ENCODE measurements at regions not wholly inside any gene's neighbourhood (a gene's known extent, or its start where the extent isn't known, plus 50 kb on each side); places are given as distances from the start of the nearest gene placed in this dataset.

DNA sequence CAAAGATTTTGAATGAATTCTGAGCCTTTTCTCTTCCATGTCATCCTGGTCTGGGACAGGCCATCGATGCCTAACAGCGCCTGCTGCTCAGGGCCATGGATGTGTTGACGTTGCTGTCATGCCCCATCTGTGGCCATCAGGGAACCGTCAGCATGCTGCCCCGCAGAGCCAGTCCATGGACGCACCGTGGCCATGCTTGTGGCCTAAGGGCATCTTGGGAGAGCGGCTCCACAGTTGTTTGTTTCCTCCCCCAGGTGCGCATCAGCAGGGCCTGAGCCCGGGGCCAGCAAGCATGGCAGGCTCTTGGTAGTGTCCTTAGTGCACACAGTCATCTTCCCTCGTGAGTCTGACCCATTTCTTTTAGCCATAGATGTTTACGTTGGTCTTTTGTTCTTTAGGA, 142.7 kb downstream of the VAPA start:
- intact Hi-C loops (cut with micrococcal nuclease; ENCODE audit: unreplicated experiment) (no loop called here), in situ Hi-C loops (cut with HindIII; ENCODE audit: low pct_unique_long_range_greater_than_20kb, low sequenced_read_pairs) (no loop called here)
- no peak overlapping the region for H3K4me3 ChIP-seq (ENCODE audit: low read depth in 2 of 2, low read length in 2 of 2)
- POLR2A ChIA-PET: no interaction called here
- no peaks in the 10 kb centered on the region for H3K36me3 ChIP-seq (ENCODE audit: control insufficient read depth, insufficient read depth, low read length)
- DNase-seq (ENCODE audit: low read depth, low spot score) (no peak), ATAC-seq (no peak)
- no peak overlapping the region for H3K27ac ChIP-seq (ENCODE audit: low read length)
- TF ChIP-seq REST (IDR thresholded peaks at IDR 0.05; ENCODE audit: insufficient read depth in 1 of 2, low read depth in 2 of 2, low read length in 1 of 2) (no peak), POLR2AphosphoS5 (IDR thresholded peaks at IDR 0.05; ENCODE audit: low read depth, low read length) (no peak), SIN3A (IDR thresholded peaks at IDR 0.05; ENCODE audit: borderline replicate concordance, insufficient read depth, low read depth, low read length) (no peak)
- TF ChIP-seq, protein P1, sequence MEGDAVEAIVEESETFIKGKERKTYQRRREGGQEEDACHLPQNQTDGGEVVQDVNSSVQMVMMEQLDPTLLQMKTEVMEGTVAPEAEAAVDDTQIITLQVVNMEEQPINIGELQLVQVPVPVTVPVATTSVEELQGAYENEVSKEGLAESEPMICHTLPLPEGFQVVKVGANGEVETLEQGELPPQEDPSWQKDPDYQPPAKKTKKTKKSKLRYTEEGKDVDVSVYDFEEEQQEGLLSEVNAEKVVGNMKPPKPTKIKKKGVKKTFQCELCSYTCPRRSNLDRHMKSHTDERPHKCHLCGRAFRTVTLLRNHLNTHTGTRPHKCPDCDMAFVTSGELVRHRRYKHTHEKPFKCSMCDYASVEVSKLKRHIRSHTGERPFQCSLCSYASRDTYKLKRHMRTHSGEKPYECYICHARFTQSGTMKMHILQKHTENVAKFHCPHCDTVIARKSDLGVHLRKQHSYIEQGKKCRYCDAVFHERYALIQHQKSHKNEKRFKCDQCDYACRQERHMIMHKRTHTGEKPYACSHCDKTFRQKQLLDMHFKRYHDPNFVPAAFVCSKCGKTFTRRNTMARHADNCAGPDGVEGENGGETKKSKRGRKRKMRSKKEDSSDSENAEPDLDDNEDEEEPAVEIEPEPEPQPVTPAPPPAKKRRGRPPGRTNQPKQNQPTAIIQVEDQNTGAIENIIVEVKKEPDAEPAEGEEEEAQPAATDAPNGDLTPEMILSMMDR (IDR thresholded peaks at IDR 0.05): no peak
- H3K27me3 ChIP-seq (ENCODE audit: control insufficient read depth, insufficient read depth, low read length): 0 out of 2 replicates have a peak, but pooled peaks cover 3% of the 10 kb centered on the region
- no TSS peak for BruUV-seq (replicated peaks)
- CTCF ChIA-PET: no interaction called here
- H3K4me1 ChIP-seq (ENCODE audit: control insufficient read depth, insufficient read depth, low read length): no peaks in the 10 kb centered on the region
- H3K9me3 ChIP-seq (ENCODE audit: control insufficient read depth, insufficient read depth, low read depth, low read length): no peaks in the 10 kb centered on the region

DNA sequence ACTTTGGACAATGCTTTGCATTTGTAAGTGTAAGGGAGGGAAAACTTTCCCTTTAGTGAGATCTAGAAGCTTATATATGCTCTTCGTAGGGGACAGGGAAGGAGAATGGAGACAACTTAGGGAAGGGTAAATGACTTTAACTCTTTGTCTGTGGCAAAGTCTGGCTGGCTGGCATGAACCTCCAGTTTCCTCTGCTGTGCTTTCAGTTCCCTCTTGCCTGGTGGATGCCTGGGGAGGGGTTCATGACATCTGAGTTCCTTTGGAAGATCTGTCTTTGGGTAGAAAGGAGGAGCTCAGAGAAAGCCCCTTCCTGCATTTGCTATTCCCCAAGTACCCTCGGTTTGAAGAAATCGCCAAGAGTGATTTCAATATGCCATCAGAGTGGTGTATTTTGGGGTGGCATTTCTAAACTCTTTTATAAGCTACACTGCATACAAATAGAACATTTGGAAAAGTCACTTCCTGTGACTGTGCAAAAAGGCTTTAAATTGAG, 143.6 kb downstream of the VAPA start:
- Histone ChIP-seq H3K4me1 (ENCODE audit: control insufficient read depth, insufficient read depth, low read length) (no peaks in the 10 kb centered on the region), H3K9me3 (ENCODE audit: control insufficient read depth, insufficient read depth, low read depth, low read length) (no peaks in the 10 kb centered on the region), H3K27ac (ENCODE audit: low read length) (no peak overlapping the region), H3K4me3 (ENCODE audit: low read depth in 2 of 2, low read length in 2 of 2) (no peak overlapping the region), H3K36me3 (ENCODE audit: control insufficient read depth, insufficient read depth, low read length) (no peaks in the 10 kb centered on the region), H3K27me3 (ENCODE audit: control insufficient read depth, insufficient read depth, low read length) (0 out of 2 replicates have a peak, but pooled peaks cover 3% of the 10 kb centered on the region)
- in situ Hi-C loops (cut with HindIII; ENCODE audit: low pct_unique_long_range_greater_than_20kb, low sequenced_read_pairs) (no loop called here), intact Hi-C loops (cut with micrococcal nuclease; ENCODE audit: unreplicated experiment) (no loop called here)
- TF ChIP-seq TCF7L2 (IDR thresholded peaks at IDR 0.05; ENCODE audit: low read depth, low read length) (no peak), REST (IDR thresholded peaks at IDR 0.05; ENCODE audit: insufficient read depth in 1 of 2, low read depth in 2 of 2, low read length in 1 of 2) (no peak), SIN3A (IDR thresholded peaks at IDR 0.05; ENCODE audit: borderline replicate concordance, insufficient read depth, low read depth, low read length) (no peak), POLR2AphosphoS5 (IDR thresholded peaks at IDR 0.05; ENCODE audit: low read depth, low read length) (no peak)
- TF ChIP-seq, protein P1 (IDR thresholded peaks at IDR 0.05): no peak
- CTCF ChIA-PET: no interaction called here
- DNase-seq (ENCODE audit: low read depth, low spot score) (no peak), ATAC-seq (no peak)
- BruUV-seq (replicated peaks): no TSS peak
- POLR2A ChIA-PET: no interaction called here

Data from Panc1 (cell line).